Islet precursor cell (in vitro differentiated cells): ENCODE measurements at regions not wholly inside any gene's neighbourhood (a gene's known extent, or its start where the extent isn't known, plus 50 kb on each side); places are given as distances from the start of the nearest gene placed in this dataset.
"Not testable (repeated sequence)": the region's sequence is repeated elsewhere in the genome, so short reads cannot be mapped to it uniquely, and the experiment has no call there.

Experiments used
- DNase-seq: peaks from one replicate; pipeline ENCODE4 v3.0.0-alpha.2; 2018

DNA sequence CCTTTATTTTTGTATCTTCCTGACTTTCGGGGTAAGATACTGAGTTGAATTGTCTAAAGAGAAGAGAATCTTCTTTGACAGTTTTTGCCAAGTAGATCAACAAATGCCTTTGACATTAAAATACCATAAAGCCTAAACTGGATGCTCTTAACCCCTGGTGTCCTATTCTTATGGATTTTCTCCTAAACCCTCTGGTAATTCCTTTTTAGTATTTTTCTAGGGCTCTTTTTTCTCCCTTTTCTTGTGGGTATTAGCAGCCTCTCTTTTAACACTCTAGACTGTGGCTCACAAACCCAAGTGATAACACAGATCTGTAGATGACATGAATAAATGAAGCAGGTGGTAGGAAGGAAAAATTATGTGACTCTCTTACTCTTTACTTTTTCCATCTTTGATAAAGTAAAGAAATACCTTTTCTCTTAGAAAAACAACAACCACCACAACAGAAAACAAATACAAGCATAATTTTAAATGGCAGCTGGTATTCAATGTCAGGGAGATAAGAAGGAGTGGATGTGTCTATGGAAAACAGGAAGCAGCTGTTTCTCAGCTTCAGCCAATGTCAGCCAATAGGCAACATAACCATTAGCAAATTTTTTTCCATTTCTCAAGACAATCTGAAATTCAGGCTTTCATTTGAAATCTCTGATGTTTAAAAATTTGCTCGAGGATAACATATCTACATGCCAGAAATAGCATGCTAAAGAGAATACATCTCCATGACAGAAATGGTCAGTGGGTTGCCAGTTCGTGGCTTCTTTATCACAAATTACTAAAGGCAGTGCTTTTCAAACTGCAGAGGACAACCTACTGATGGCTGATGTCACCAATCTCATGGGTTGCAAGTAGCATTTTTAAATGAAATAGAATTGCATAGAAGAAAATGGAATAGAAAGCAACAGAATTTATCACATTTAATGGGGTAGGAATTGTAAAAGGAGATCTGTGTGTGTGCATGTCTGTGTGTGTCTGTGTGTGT, 123.1 kb upstream of the KRR1 start:
- no peak for DNase-seq

DNA sequence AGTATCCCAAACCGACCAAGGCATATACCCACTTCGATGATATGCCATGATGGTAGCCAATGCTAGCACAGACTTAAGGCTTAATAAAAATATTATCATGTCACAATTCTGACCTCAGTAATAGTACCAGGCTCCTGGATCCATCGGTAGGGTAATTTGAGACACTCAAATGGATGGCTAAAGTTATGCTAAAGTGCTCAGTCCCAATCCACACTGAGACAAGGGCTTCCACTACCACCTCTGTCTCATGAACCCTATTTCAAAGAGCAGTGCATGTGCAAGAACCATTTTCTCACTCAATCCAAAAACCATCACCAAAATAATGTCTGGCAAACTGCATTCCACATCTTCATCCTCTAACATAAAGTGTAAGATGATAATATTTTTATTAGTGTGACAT, 122.4 kb upstream of the KRR1 start:
- DNase-seq: no peak

DNA sequence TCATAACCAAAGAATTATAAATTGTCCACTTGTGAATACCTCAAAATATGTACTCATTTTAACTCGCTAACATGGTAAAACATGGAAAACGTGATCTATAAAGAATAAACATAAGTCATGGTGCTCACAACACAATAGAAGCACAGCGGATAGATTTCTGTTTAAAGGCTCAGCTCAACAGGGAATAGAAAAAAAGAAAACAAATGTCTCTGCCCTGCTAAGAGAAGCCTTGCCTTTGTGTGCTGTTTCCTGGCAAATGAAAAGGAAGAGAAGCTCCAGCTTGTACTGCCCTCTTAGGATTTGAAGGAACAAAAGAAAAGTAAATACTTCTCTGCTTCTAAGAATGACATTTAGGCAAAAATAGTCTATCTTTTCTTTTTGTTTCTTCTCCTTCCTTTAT, 121.0 kb upstream of the KRR1 start:
- no peak for DNase-seq

DNA sequence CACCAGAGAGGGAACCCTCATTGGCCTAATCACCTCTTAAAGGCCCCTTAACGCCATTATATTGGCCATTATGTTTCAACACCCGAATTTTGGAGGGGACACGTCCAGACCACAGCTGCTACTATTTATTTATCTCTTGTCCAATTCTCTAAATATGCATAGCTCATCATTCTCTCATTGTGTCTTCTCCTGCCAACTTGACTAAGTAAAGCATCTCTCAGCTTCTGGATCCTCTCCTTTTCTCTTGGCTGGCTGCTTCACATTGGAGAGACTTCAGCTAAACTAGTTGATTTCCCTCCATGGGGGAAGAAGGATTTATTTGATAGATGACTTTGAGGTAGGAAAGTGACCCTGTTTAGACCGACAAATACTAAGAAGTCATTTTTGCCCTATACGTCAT, 120.4 kb upstream of the KRR1 start:
- no peak for DNase-seq

DNA sequence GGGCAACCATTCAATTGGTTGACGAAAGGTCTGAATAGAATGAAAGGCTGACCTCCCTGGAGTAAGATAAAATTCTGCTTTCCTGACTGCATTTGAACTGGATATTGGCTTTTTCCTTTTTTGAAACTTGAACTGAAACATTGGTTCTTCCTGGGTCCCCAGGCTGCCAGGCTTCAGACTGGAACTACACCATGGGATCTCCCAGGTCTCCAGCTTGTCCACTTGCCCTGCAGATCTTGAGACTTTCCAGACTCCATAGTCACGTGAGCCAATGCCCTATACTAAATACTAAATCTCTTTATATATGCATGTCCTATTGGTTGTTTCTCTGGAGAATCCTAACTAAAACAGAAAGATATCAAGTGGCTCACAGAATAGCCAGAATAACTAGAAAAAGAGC, 118.7 kb upstream of the KRR1 start:
- DNase-seq: no peak

DNA sequence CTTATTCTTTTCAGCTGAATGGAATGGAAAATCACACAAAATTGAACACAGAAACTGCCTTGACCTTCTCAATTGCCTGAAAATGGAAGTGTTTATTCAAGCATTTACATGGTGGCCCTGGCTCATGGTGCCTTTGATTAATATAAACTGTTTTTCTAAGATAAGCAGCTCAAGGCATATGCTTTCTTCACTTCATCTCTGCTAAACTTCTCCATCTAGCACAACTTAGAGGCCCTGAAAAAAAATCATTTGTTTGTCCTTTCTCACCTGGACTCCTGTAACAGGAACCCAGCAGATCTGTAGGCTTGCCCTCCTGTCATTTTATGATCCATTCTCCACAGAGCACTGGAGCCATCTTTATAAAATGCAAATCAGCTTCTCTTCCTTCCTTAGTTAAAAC, 117.5 kb upstream of the KRR1 start:
- DNase-seq: no peak

DNA sequence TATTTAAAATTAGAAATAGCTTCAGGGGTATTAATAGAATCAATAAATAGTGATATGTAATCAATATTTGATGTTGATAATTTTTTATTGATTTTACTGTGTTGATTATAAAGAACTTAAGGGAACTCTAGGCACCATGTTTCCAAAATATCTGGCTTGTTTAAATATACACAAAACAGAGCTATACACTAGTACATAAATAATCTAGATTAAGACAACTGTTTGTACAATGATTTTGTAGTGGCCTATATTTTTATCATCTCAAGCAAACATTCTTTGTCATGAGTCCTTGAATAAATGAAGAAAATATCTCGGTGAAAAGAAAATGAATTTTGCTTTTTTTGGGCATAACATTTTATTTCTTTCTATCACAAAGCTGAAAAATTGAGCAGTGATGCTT, 117.1 kb upstream of the KRR1 start:
- DNase-seq: no peak

DNA sequence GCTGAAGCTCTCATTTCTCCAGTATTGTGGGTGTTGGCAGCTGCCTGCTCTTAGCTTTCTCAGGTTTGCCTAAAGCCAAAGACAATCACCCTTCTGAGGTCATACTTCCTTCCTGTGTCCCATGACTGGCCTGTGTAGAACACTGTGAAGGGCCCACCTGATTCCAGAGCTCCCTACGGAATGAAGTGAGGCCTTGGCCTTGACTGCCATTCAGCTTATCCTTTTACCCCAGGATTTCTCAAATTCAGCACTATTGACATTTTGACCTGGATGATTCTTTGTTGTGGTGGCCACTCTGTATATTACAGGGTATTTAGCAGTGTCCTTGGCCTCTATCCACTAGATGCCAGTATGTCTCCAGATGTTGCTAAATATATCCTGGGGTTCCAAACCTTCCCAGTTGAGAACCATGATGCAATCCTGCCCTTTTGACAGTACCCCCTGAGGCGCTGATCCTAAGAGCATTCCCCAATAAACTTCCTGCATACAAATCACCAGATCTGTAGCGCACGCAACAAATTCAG, 112.3 kb upstream of the KRR1 start:
- DNase-seq: peak; percentile 84

DNA sequence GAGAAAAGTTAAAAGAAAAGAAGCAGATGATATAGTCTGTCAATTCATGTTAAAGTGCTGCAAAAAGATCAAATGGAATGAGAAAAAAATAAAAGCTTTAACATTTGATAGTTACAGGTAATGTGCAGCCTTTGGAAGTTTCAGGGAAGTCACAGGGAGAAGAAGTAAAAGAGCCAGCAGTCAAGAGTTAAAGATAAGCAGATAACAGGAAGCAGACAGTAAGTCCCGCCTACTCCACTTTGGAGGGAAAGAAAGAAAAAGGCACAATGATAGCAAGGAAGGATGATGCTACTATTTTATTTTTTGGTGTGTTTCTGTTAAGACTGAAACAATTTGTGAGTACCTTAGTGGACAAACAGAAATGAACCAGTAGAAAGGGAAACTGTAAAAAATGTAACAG, 111.1 kb upstream of the KRR1 start:
- DNase-seq: no peak

DNA sequence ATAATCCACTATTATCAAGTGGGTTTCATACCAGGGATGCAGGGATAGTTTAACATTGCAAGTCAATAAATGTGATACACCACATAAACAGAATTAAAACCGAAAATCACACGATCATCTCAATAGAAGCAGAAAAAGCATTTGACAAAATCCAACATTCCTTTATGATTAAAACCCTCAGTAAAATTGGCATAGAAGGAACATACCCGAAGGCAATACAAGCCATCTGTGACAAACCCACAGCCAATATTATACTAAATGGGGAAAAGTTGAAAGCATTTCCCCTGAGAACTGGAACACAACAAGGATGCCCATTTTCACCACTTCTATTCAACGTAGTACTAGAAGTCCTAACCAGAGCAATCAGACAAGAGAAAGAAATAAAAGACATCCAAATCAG, 103.0 kb upstream of the KRR1 start:
- not testable (repeated sequence) for DNase-seq

DNA sequence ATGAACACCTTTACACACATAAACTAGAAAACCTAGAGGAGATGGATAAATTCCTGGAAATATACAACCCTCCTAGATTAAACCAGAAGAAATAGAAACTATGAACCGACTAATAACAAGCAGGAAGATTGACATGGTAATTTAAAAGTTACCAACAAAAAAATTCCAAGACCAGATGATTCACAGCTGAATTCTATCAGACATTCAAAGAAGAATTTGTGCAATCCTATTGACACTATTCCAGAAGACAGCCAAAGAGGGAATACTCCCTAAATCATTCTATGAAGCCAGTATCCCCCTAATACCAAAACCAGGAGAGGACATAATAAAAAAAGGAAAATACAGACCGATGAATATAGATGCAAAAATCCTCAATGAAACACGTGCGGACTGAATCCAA, 102.6 kb upstream of the KRR1 start:
- DNase-seq: no peak

DNA sequence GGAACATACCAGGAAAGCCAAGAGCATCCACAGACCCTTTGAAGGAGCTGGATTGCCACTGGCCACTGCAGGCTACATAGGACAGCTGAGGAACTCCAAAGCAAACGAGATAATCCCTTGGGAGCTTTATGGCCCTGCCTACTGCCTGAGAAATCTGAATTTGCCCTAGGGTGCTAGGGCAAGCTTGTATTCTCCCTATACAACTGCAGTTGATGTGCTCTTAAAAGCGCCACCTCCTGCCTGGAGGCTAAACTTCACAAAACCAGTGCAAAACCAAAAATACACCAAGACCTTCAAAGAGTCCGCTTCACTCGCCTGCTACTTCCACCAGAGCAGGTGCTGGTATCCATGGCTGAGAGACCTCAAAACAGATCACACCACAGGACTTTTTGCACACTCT, 99.6 kb upstream of the KRR1 start:
- DNase-seq: no peak

DNA sequence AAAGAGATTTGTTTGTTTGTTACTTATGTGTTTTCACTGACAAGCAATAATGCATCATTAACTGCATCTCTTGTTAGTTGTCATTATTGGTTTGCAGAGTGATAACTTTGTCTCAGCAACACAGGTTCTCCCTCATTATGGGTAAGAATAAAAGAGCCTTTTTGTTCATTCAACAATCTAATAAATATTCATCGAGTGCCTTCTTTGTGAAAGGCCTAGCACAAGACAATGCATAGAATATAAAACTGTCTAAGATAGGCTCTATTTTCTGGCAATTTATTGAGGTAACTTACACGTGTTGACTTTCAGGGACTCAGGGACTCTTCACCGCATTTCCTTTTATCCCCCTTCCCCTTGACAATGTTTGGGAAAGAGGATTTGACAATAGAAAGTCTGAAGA, 95.5 kb upstream of the KRR1 start:
- DNase-seq: no peak

DNA sequence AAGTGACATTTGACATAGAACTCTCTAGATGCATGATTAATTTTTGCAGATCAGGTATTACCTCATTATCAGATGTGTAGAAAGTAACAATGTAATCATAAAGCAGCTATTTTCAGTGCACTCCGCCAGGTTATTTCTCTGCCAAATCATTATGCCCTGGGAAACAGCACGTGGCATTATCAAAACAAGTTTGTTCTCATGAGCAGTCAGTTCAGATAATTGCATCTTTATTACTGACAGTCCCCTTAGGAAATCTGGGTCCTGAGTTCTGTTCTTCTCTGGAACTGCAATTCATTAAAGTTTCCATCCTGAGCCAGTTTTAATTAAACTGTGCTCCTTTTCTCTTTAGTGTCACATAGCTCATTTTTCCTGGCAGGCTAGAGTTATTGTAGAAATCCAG, 94.7 kb upstream of the KRR1 start:
- DNase-seq: no peak

DNA sequence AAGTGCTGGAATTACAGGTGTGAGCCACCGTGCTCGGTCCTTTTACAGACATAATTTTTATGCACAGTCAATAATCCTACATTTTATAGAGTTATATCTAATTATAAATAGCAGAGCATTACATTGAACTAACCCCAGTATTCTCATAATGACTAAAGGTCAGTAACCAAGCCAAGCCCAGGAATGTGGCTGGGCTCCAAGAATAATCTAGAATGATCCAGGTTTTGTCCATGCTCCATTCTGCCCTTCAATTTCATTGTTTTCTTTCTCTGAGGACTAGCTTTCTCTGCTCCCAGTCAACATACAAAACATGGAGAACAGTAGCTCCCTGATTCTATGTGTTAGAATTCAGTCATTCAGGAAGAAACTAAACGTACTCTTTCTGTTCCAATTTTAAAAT, 92.1 kb upstream of the KRR1 start:
- DNase-seq: no peak

DNA sequence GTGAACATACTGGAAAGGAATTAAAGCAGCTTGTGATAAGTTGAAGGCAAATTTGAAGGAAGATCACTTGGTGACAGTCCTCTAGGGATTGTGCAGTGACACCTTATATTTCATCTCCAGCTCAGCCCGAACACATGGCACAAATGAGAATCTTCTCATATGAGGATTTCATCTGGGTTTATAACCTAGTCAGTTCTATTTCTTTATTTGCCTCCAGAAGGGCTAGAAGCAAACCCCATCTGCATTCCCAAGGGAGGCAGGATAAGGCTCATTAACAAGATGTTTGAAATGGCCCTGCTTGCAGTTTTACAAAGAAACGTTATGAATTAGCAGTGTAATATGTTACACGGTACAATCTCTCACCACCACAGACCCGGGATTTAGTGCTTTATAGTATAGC, 90.7 kb upstream of the KRR1 start:
- DNase-seq: no peak

DNA sequence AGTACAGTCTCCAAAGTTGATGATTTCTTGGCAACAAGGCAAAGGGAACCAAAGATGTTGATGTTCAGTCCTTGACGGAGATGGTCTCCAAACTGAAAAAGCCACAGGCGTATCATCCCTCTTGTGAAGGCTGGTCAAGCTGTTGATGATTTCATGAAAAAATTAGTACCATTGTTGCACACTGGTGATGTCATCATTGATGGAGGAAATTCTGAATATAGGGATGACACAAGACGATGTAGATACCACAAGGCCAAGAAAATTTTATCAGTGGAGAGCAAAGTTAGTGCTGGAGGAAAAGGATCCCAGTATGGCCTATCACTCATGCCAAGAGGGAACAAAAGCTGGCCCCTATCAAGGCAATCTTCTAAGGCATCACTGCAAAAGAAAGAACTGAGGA, 88.7 kb upstream of the KRR1 start:
- DNase-seq: no peak

DNA sequence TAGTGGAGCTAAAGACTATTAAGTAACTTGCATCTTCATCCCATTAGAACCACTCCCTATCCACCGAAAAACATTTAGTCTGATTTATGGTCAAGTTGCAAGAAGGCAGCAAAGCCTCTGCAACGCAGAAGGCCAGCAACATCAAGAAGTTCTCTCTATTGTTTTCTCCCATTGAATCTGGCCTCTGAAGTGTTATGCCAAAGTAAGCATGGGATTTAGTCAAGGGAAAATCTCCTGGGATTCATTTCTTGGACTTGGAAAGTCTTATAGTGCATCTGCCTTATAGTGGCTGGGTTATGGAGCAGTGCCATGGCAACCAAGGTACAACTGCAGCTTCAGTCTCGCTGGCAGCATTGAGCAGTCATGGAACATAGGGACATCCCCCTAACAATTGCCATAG, 87.7 kb upstream of the KRR1 start:
- no peak for DNase-seq

DNA sequence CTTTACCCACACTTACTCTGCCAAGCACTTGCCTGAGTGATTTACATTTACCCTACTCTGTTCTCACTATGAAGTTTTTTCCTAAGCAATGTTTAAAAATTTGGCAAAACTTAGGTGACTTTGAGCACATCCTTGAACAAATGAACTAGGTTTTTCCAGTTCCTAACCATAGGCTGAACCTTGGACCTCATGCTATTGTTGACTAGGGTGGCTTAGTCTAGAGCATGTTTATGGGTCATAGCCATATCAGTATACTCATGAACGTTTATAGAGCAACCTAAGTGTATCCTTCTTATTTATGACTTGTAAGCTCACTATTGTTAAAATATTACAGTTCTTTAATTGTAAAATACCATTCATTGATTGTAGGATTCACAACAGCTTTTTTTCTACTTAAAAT, 85.0 kb upstream of the KRR1 start:
- DNase-seq: no peak

DNA sequence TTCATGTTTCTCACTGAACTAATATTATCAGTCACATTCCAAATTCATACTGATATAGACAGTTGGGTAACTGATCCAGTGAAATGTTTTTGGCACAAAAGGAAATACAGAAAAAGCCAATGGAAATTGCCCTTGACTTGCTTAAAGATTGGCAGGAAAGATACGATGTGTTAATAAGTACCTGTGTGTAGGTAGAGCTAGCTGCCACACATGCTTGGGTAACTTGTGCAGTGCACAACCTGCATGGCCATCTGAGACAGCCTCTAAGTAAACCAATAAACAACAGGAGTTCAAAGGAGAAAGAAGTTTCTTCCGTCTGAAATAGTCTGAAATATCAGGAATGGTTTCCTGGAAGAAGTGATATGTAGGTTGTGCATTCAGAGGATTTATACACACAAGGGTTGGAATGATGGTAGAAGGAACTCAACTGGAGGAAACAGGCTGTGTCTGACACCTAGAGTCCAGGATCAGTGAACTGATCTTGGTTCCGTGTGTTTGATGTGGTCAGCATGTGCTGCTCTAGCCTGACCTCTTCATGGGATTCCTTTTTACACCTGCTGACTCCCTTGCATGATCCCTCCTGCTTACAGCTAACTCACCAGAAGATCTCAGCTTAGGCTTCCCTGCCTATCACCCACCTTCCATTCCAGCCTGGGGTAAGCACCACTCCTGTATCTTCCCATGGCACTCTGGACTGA, 81.4 kb upstream of the KRR1 start:
- DNase-seq: no peak

DNA sequence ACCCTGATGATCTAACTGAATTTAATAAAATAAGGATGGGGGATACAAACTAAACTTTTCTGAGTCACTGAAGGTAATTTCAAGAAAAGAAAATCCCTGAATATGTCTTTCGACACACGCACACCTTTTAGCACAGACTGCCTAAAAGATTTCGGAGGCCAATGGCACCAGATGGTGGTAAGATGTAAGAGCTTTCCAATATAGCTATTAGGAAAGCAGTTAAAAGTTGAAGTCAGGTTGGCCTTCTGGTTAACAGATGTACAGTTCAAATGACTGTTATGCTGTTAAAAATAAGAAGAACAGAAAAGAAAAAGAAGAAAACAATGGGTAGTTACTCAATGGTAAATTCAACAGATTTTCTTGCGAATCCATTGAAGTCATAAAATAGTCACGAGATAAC, 80.7 kb upstream of the KRR1 start:
- no peak for DNase-seq

DNA sequence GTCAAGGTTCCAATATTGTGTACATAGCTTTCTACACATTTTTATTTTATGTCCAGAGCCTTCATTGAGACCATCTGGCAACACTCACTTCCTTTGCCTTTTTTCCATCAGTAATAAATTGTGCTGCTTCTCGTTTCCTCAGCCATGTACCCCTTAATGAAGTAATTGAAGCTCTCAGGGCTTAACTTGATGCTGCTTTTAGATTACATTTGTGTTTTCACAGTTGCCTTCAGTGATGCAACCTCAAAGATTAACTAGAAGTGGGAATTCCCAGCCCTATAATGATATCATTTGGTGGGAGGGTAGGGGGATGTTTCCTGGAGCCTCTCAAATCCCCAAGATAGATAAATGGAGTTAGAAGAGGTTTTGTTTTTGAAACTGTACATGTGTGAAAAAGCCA, 80.2 kb upstream of the KRR1 start:
- DNase-seq: no peak

DNA sequence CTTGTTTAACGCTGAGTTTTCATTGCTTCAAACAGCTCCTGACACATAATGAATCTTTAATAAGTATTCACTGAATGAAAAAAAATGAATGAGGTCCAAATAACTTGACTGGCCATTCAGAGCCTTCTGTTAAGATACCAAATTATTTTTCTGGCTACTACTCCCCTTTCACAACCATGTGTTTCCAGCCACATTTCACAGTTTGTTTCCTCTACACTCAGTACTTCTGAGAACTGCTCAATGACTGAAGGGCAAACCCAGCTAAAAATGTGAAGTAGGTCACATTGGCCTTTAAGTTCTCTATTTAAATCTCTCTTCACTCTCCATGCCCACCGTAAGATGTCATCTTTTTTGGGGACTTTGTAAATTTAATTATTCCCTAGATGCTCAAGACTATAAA, 78.4 kb upstream of the KRR1 start:
- no peak for DNase-seq
